ENCODE measurements at regions not wholly inside any gene's neighbourhood (a gene's known extent, or its start where the extent isn't known, plus 50 kb on each side); places are given as distances from the start of the nearest gene placed in this dataset.

DNA sequence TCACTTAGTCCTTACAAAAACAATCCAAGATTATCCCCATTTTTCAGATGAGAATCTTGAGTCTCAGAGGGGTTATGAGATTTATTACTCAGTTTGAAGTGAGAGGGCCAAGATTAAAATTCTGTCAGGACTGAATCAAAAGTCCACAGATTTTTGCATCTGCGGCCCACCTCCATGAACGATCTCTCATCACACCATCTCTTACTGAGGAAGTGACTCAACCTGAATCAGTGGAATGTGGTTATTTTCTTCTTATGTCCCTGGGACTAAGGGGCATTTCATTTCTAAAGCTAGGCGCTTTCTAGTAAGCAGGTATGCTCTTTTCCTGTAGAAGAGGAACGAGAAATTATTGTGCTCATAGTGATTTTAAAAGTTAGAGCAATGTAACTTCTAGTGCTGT, 360.3 kb upstream of the SPHKAP start:
- no peak for TF ChIP-seq CTCF (IDR thresholded peaks at IDR 0.05)
- TF ChIP-seq POLR2AphosphoS5 (IDR thresholded peaks at IDR 0.05): no peak
